Activated CD4-positive, alpha-beta T cell treated with anti-CD3 and anti-CD28 coated beads, Interleukin-2, Interleukin-6, amounts not matched to agents 100 ng/mL and 50 ng/mL, durations not matched to agents 16 hours and 8 hours (primary cell): ENCODE measurements at regions not wholly inside any gene's neighbourhood (a gene's known extent, or its start where the extent isn't known, plus 50 kb on each side); places are given as distances from the start of the nearest gene placed in this dataset.
"Not testable (repeated sequence)": the region's sequence is repeated elsewhere in the genome, so short reads cannot be mapped to it uniquely, and the experiment has no call there.

Source experiments
- DNase-seq: peaks from one replicate; pipeline ENCODE4 v3.0.0-alpha.2; 2020

DNA sequence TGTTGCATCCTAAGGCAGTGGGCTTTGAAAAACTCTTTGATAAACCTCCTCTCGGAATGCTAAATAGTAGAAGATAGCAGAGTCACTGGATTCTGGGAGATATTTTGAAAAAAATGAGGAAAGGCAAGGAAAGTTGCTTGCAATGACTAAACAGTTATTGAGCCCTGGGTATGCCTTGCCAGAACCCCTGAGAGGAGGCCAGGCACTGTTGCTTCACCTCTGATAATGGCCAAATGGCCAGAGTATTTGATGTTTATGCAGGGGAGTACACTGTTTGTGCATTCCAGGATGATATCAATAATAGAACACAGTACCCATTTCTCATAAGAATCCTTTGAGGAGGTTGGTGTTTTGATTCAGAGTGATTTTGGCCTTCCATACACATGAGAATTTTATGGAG lies 935.1 kb upstream of the WWC1 start:
- no peak for DNase-seq

DNA sequence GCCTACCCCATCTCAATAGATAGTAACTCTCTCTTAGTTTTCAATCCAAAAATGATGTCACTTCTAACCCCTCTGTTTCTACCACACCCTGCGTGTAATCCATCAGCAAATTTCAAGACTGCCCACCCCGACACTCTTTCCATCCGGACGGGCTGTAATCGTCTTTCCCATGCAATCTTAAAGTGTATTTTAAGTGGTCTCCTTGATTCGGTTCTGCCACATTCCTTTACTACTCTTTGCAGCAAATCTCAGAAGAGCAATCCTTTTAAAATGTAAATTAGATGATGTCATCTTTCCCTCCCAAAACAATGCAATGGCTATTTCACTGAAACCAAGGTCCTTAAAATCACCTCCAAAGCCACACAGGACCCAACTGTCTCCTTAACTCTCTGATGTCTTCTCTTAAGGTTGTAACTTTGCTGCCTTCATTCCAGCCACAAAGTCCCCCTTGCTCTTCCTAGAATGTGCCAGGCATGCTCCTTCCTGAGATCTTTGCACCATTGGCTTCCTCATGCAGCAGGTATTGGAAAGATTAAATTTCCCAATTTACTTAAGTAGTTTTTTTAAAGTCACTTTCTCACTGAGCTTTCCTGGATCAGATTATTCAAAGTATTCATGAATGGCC lies 932.5 kb upstream of the WWC1 start:
- DNase-seq = no peak

DNA sequence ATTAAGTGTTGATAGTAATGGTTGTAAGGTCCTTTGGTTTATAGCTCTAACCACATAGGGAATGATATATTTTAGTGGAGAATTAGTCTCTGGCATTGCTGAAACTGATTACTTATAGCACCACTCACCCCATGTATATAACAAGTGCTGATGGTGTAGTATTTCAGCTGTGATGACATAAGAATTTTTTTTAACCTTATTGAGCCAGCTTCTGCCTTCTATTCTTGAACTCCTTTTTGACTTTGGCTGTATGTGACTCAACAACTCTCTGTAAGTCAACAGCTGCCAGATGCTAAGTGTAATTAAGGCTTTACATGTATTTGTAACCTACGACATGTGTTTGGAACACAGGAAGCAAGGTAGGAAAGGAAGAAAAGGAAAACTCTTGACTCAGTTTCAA lies 929.6 kb upstream of the WWC1 start:
- DNase-seq = no peak

DNA sequence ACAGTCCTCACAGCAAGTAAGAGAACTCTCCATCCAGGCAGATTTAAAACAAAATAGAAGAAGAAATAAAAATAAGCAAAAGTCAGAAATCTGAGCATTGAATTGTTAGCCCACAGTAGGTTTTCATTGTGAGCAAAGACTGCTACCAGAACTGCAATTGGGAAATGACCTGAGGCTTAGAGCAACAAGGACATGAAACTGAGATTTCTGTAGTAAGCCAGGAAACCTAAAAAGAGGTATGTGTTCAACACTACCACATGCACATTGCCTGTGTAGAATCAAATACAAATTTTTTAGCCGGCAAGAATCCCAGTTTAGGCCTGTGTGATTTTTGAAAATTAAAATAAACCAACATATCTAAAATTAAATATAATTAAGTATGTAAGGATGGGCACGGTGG lies 928.4 kb upstream of the WWC1 start:
- no peak for DNase-seq

DNA sequence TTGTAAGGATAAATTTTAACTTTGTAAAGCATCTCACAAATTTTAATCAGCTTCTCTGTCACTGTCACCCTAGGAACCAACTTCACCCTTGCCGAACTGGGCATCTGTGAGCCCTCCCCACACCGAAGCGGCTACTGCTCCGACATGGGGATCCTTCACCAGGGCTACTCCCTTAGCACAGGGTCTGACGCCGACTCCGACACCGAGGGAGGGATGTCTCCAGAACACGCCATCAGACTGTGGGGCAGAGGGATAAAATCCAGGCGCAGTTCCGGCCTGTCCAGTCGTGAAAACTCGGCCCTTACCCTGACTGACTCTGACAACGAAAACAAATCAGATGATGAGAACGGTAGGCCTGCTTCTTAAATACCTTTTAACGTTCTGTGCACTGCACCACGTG lies 916.3 kb upstream of the WWC1 start:
- DNase-seq = no peak

DNA sequence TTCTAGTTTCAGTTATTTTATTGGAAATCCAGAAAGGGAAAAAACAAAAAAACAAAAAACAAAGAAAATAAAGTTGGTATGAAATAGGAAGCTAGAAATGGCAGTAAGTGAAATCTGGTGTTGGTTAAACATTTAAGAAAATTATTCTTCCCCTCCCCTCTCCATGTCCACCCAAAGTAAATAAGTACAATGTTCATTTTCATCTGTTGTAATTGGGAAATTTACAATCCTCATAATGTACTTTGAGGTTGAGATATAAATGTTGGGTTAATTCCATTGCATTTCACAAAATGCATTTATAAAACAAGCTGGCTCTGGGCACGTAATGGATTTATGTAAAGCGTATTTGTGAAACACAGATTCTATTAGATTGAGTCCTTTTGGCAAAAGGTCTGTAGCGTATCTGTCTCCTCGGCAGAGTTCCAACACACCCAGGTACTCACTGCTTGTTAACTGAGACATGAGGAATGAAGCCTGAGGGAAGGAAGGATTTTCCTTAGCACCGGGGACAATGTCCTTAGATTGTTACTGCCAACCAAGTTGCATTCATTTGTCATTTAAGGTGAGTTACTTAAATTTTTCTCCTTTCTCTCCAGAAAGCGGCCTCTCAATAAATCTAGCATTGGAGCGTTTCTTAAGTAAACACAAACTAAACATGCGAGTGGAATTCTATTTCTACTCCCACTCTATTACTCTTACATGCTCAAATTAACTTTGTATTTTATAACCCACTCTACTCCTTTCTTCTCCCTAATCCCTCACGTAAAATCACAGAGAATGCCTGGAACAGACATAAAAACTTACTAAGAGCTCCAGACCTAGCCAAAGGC lies 912.3 kb upstream of the WWC1 start:
- no peak for DNase-seq

DNA sequence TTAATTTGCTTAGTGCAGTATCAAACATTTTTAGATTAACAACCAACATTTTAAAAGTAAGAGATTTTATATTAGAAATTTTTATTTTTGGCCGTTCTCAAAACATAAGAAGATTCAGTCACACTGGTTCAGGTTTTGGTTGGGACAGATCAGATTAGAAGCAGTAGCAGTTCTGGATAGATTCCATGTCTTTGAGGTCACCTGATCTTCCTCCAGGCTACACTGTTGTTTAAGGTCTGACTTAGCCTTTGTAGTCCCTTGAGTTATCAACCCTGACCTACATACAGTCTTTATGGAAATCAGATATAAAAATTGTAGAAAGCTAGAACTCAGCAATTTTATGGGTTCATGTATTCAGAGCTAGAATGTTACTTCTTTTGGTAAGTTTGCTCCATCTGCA lies 910.0 kb upstream of the WWC1 start:
- DNase-seq = no peak

DNA sequence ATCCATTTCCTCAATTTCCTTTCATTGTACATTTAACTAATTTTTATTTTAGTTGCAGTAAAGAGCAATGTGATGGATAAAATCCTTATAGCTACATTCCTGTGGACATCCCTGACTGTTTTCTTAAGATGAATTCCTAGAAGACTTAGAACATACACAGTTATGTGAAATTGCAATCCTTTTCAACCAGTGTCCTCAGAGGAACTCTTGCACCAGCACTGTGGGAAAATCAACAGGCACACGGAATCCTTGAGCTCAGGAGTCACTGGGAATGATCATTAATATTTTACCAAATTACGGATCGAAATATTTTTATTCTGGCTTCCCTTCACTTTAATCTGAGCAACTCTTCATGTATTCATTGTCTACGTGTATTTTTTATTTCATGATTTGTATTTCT lies 901.9 kb upstream of the WWC1 start:
- no peak for DNase-seq

DNA sequence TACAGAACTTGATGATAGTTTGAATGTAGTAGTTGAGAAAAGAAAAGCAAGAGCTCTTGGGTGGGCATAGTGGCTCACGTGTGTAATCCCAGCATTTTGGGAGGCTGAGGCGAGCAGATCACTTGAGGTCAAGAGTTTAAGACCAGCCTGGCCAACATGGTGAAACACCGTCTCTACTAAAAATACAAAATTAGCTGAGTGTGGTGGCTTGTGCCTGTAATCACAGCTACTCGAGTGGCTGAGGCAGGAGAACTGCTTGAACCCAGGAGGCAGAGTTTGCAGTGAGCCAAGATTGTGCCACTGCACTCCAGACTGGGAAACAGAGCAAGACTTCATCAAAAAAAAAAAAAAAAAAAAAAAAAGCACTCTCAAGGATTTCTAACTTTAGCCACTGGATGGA lies 900.2 kb upstream of the WWC1 start:
- DNase-seq = not testable (repeated sequence)

DNA sequence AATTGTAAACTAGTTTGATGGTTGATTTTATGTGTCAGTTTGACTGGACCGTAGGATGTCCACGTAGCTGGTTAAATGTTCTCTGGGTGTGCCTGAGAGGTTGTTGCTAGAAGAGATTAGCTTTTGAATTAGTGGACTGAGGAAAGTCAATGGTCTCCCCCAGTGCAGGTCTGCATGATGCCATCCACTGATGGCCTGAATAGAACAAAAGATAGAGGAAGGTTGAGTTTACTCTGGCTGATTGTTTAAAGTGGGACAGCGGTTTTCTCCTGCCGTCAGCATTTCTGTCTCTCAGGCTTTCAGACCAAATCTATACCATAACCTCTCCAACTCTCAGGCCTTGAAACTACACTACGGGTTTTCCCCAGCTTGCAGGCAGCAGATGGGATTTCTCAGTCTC lies 899.2 kb upstream of the WWC1 start:
- no peak for DNase-seq

DNA sequence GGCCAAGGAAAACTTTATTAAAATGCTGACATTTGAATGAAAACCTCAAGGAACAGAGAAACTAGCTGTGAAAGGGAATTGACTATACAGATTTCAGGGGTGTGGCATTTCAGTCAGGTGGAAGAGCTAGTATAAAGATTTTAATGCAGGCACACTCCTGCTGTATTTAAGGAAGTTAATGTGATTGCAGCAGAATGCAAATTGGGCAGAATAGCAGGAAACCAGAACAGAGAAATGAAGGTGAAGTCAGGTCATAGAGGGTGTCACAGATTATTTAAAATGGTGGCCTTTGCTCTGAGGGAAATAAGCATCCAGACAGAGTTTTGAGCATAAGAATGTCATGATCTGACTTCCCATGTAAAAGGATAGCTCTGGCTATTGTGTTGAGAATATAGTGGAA lies 898.1 kb upstream of the WWC1 start:
- DNase-seq = no peak

DNA sequence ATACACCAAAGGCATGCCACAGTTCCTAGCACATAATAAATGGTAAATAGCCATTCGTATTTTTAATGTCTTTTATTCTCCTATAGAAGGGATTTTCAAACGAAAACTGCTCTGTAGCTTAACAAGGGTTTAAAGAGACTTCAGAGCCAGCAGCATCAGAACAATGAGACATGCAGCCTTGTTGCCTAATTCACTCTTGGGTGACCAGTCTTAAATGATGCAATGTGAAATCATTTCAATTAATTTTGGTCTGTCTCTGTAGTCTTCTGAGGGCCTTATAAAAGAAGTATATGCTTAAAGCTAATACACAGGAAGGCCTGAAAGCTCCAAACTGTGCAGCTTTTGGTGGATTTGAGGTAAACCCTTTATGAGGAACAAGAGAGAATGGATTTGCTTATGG lies 888.8 kb upstream of the WWC1 start:
- DNase-seq = no peak

DNA sequence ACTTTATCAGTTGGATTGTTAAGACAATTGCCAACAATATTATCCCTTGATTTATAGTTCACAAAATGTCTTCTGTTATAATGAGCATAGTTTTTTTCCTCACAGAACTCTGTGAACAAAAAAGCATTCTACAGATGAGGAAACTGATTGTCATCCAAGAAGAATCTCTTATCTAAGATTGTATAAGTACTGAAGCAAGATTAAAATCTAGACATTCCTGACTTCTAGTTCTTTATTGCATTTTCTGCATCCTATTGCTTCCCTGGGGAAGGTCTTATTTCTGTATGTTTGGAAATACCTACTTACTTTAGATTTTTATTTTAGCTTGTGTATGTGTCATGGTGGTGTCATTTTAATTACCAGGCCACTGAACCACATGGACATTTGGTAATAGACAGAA lies 884.9 kb upstream of the WWC1 start:
- DNase-seq = no peak

DNA sequence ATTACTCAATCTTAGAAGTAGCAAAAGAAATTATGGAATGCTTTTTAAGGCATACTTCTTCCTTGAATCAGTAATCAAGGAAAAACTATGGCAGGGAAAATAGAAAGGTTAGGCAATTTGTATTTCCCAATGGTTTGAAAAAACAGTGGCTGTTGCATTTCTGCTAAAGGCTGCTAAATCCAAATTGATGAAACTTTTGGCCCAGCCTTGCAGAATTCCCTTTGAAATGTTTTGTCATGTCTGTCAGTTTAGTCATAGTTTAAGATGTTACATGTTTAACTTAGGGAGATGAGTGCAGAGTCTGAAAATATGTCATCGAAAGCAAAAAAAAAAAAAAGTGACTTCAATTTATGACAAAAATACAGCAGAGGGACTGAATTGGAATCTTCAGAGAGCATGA lies 878.9 kb upstream of the WWC1 start:
- no peak for DNase-seq

DNA sequence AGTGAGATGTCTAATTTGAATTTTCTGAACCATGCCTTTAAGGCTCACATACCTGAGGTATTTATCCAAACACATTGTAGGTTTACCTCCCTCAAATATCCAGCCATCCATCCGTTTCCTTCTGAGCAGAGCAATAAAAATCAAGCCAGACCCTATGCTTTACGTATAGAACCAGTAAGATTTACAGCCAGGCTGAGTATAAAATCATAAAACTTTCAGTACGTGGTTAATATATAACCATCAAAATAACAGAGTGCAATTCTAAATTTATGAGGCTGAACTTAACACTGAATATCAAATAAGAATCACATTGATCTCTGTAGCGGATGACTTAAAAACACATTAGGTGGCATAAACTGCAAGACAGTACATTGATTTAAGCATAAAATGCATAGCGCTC lies 877.9 kb upstream of the WWC1 start:
- DNase-seq = no peak

DNA sequence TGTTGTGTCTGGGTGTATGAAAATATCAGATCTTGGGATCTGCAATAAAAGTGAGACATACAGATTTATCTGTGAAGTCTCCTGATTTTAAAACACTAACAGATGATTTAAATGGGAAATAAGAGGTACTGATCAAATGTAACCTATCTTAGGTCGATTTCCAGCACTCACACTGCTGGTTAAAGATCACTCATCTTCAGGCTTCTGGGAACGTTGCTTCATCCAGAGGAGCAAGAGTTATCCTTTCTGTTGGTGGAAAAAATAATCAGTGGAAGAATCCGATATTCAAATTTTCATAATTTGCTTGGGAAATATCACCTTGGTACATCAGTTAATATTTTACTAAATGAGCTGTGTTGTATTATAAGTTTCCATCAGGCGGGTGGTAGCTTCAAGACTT lies 876.8 kb upstream of the WWC1 start:
- no peak for DNase-seq

DNA sequence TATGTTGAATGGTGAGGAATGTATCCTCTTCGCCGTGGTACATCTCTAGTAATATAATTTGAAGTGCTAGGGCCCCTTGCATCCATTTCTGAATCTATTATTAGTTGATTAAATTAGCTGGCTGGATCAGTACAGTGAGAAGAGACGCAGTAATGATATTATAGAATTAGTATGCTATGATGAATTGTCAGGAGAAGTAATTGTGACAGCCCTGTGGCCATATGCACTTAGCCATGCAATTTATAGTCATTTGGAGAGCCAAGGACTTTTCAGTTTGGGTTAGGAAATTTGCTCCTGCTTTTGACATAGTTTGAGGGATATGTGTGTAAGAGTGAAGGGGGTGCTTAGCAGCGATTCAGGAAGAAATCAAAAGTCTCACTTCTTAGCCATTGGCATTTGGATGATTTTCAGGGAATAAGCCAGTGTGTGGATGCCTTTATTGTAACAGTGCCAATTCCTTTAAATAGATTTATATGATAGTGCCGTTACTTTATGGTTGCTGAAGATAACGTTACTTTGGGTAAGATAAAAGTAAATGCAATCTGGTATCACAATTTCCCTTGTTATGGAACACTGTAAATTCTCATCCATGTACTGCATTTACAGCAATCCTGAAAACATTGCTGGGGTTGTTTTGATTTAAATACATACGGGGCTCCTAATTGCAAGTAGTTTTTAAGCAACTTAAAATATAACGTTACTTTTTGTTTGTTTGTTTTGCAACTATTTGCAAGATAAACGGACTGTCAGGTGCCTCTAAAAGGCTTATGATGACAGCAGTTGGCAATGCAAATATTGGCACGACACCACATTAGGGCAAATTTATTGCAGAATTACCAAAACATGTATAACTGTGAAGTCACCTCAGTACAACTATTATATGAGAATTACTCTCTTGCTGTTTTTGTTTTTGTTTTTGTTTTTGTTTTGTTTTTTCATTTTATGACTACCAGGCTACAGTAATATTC lies 875.4 kb upstream of the WWC1 start:
- DNase-seq = no peak

DNA sequence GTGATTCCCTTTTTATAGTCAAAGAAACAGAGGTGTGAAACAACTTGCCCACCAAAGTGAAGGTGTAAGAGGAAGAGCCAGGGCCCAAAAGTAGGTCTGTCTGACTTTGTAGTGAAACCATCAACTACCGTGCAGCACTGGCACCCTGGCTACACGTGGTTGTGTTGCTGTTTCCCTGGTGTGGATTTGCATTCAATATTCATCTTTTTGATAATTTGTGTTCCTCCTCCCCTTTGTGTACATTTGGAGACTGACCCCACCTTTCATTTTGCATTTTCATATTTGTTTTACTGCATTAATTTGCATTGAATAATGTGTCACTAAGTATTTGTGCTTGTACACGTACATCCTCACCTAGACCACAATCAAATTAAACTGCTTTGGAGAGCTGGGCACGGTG lies 873.8 kb upstream of the WWC1 start:
- no peak for DNase-seq

DNA sequence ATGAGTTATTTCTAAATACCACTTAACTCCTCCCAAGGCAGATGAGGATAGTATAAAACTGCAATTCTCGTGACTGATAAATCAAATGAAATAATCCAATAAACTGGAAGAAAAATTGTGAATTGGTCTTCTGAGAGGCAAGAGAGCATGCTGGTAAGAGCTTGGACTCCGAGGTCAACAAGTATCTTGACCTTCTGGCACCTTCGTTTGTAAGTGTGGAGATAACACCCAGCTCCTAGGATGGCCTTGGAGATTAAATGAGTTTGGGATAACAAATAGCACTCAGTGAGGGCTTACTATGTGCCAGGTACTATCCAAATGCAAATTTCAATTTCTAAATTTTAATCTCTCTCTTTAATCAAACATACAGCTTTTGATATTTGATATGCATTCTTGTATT lies 866.3 kb upstream of the WWC1 start:
- DNase-seq = no peak

DNA sequence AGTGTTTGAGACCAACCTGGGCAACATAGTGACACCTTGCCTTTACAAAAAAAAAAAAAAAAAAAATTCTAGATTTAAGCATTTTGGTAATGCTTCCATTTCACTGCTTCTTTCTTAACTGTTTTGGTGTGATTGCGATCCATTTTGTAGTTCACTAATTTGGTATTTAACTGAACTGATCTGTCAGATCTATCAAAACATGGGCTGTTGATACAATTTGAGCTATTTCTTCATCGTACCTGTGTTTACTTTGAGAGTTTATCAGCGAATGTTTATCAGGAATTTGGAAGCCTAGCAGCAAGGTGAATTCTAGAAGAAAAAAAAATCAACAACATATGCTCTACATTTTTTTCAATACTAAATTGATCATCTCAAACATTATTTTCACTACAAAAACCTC lies 864.9 kb upstream of the WWC1 start:
- no peak for DNase-seq

DNA sequence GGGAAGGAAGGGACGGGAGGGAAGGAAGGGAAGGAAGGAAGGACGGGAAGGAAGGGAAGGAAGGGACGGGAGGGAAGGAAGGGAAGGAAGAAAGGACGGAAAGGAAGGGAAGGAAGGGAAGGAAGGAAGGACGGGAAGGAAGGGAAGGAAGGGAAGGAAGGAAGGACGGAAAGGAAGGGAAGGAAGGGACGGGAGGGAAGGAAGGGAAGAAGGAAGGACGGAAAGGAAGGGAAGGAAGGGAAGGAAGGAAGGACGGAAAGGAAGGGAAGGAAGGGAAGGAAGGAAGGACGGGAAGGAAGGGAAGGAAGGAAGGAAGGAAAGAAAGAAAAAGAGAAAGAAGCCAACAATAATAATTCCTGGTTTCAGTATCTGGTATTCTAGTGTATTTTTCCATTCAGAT lies 863.8 kb upstream of the WWC1 start:
- not testable (repeated sequence) for DNase-seq

DNA sequence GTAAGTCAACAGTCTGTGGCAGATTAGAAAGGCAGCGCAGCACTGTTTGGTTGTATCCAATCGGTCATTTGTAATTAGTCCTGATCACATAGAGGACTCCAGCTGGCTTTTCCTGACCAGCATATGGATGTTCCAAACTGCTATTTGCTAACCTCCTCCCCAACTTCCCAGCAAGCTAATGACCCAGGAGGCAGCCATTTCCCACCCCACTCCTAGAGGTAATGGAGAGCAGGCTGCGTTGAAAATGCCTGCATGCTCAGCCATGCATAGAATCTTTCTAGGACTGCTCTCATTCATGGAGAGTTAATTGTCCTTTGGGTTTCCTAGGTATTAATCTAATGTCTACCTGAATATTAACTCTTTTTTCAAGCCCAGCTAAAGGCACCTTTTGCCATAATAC lies 850.6 kb upstream of the WWC1 start:
- no peak for DNase-seq

DNA sequence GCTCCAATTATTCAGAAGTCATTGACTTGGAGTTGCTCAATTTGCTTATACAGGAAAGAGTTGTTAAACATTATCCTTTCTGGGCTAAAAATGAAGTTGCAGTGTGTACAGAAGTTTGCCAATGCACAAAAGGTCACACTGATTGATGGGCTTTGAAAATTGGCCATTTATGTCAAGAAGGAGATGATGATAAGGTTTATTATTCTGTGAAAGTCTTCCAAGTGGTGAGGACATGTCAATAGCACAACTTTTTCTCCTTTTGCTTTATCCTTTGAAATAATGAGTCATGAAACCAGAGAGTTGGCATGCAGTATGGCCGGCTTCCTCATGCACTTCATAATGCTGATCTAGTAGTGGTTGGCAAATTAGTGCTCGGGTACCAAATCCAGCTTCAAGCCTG lies 848.5 kb upstream of the WWC1 start:
- no peak for DNase-seq
